HG03457 (cell line): ENCODE measurements at regions not wholly inside any gene's neighbourhood (a gene's known extent, or its start where the extent isn't known, plus 50 kb on each side); places are given as distances from the start of the nearest gene placed in this dataset.
"Not testable (repeated sequence)": the region's sequence is repeated elsewhere in the genome, so short reads cannot be mapped to it uniquely, and the experiment has no call there.

Experiments
- ATAC-seq: cut with Tn5 transposase; IDR thresholded peaks from one replicate; pipeline ENCODE4 v1.9.1; 2021; ENCODE audit warnings: moderate number of reproducible peaks; ENCODE audit not compliant: unreplicated experiment

DNA sequence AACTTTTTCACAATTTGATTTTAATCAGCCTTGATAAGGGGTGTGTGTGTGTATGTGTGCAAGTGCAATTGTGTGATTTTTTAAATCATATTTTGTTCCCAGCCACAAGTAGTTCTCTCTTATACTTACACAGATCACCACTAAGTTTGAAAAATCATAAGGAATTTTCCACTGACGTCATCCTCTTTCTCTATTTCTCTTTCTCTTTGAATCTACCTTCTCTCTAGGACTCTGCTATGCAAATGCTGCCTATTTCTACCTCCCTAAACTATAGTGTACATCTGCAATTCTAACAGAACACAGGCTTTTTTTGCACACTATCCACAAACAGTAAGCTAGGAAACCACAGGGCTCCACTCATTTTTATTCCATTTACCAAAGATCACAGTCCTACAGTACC, 254.6 kb upstream of the CYLC2 start:
- ATAC-seq = no peak

DNA sequence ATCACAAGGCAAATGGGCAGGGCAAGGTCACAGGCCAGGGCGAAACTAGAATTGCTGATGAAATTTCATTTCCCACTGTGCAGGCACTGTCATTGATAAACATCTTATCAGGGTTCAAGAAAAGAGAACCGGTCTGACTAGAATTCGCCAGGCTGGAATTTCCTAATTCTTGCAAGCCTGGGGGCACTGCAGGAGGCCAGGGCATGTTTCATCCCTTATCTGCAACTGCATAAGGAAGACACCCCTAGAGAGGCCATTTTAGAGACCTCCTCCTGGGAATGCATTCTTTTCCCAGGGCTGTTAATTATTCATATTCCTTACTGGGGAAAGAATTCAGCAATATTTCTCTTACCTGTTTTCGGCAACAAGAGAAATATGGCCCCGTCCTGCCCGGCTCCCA, 266.2 kb upstream of the CYLC2 start:
- ATAC-seq = no peak

DNA sequence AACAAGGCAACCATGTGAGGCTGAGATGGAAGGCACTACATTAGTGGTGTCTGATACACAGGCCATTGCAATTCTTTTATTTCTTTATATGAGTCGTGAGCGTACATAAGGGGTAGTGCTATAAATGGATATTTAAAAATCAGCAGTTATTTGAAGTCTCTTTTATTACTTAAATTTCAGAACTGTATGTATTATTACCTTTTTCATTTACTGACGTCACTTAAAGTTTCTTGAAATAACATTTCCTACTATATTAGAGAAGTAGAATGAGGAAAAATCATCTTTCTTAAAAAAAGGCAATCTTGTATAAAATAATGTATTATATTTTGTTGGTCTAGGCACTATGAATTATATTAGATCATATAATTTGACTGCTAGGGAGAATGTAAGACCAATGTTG, 280.9 kb upstream of the CYLC2 start:
- ATAC-seq = no peak

DNA sequence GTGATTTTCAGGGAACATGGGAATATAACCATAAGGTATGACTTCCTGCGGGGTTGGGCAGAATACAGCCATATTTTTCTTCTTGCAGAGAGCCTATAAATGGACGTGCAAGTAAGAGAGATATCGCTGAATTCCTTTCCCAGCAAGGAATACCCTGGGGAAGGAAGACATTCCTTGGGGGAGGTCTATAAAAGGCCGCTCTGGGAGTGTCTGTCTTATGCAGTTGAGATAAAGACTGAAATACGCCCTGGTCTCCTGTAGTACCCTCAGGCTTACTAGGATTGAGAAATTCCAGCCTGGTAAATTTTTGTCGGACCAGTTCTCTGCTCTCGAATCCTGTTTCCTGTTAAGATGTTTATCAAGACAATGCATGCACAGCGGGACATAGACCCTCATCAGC, 282.2 kb upstream of the CYLC2 start:
- not testable (repeated sequence) for ATAC-seq

DNA sequence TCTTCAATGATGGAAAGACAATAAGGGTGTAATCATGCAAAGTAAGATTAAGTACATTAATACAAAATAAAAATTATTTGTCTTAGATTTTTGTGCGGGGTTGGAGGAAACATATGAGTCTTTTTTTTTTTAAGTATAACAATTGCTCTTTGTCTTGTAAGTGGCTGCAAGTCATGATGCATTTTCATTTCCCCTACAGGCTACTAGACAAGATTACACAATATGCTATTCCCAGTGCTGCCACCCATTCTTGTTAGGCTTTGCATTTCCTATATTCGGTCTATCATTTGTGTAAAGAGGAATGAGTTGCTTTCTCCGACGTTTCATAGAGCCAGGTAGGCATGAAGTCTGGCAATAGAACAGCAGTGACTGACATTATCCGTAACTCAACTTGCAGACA, 294.2 kb upstream of the CYLC2 start:
- ATAC-seq = no peak

DNA sequence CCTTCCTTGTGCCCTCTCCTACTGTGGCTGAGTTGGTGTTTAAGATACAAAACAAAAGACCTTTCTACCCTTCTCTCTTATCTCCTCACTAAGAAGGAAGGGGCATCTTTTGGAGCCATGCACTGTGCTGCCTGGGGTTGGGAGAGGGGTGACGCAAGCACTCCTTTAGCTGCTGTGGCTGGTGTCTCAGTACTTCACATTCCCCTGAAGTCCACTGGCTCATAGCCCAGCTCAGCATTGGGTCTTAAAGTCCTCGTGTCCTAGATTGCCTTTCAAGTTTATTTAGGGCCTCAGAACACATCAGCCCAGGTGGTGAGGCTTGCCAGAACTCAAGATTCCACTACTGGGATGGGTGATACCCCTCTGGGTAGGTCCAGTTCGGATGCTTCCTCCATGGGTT, 325.9 kb upstream of the CYLC2 start:
- no peak for ATAC-seq

DNA sequence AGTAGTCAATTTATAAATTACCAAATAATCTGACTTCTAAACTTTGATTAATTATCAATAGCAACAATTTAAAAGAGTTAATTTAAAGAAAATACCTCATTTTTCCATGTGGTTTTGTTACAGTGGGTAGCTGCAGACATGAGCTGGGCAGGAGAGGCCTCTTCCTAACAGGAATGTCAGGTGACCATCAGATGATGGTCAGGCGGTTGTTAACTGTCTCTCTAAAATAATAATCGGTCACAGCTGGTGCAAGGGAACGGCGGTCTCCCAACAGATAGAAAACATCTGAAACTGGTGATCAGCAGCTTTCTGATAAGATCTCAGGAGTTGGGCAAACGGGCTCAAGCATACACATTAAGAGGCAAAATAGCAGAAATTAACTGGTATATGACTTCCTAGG, 342.7 kb upstream of the CYLC2 start:
- ATAC-seq = no peak

DNA sequence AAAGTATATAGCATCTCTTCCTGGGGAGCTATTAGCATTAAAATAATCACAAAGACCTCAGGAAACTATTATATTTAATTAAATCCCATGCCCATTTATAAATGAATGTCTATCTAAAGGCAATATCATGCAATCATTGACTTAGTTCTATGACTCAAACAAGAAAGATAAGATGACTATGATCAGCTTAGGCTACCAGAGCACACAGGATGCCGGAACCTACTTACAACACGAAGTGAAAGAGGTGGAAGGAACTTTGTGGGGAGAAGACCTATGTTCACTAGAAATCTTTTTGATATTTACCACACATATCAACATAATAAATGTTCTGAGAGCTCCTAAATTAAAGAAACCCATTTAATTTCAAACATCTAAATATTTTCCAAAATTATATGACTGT, 344.2 kb upstream of the CYLC2 start:
- no peak for ATAC-seq

DNA sequence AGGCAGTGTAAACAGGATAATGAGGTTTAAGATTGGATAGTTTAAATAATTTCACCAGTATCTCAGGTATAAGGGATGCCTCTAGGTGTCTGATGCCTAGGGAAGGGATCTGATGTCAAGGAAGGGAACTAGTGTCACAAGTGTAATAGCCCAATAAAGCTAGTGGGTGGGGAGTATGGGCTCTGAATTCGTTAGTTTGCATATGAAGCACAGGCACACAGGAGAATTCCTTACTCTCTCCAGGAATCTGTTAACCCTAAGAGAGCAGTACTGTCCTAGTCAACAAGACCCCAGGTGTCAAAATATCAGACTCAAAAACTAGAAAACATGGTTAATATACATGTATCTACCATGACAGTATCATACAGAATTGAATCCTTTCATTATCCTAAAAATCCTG, 352.5 kb upstream of the CYLC2 start:
- ATAC-seq = no peak

DNA sequence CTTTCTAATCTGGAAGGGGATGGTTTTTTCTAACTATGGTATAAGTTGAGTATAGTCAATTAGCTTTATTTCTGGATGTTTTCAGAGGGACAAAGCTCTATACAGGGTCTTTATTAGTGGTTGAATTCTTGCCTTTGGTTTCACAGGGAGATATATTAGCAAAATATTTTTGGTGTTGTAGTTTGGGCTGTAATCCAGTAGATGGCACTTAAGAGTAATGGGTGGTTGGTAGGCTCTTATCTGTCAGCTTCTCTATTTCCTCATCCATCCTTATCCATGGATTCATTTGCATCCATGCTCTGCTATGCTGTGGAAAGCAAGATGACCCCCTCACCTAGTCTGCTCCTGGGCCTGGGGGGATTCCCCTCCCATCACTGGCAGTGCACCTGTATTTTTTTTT, 363.6 kb upstream of the CYLC2 start:
- no peak for ATAC-seq

DNA sequence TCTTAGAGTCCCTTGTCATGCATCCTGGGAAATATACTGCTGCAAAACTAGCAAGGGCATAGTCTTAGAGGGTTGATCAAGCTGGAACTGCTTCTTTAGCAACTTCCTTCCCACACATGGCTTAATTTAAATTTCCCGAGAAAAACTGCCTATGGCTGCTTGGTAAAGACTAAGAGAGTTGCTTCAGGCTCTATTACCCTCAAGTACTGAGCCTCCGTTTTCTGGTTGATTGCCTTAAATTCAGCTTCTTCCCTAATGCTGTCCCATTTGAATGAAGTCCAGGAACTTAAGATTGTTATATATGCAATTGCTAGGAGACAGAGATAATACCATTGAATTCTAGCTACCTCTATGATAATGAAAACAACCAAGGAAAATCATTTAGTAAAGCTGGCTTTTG, 385.7 kb upstream of the CYLC2 start:
- ATAC-seq = no peak

DNA sequence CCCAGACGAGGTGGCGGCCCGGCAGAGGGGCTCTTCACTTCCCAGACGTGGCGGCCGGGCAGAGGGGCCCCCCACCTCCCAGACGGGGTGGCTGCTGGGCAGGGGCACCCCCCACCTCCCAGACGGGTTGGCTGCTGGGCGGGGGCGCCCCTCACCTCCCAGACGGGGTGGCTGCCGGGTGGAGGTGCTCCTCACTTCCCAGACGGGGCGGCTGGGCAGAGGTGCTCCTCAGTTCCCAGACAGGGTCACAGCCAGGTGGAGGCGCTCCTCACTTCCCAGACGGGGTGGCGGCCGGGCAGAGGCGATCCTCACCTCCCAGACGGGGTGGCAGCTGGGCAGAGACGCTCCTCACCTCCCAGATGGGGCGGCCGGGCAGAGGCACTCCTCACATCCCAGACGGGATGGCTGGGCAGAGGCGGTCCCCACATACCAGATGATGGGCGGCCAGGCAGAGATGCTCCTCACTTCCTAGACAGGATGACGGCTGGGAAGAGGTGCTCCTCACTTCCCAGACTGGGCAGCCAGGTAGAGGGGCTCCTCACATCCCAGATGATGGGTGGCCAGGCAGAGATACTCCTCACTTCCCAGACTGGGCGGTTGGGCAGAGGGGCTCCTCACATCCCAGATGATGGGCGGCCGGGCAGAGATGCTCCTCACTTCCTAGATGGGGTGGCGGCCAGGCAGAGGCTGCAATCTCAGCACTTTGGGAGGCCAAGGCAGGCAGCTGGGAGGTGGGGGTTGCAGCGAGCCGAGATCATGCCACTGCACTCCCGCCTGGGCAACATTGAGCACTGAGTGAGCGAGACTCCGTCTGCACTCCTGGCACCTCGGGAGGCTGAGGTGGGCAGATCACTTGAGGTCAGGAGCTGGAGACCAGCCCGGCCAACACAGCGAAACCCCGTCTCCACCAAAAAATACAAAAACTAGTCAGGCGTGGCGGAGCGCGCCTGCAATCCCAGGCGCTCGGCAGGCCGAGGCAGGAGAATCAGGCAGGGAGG, 391.6 kb upstream of the CYLC2 start:
- ATAC-seq = not testable (repeated sequence)

DNA sequence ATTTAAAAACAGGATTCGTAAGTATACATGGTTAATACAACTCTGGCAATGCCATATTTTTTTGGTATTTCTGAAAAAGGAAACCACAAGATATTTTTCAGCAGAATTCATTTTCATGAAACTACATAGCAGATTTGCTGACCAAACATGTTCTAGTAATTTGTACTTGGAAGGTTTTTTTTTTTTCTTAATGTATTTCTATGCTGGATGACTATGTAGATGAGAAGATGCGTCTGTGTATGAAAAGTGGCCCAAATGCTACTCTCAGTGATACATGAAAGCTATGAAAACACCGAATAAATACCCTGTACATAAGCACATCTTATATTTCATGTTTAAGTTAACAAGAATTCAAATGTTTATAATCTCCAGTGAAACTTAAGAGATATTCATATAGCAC, 400.9 kb upstream of the CYLC2 start:
- ATAC-seq = no peak

DNA sequence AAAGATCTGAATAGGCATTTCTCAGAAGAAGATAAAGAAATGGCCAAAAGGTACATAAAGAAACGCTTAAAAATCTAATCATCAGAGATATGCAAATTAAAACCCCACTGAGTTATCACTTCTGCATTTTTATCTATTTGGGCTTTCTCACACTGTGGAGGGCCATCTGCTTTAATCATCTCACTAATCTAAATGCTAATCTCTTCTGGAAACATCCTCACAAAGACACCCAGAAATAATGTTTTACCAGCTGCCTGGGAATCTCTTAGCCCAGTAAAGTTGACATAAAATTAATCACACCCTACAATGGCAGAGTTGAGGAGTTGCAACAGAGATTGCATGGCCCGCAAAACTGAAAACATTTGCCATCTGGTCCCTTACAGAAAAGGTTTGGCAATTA, 407.9 kb upstream of the CYLC2 start:
- no peak for ATAC-seq

DNA sequence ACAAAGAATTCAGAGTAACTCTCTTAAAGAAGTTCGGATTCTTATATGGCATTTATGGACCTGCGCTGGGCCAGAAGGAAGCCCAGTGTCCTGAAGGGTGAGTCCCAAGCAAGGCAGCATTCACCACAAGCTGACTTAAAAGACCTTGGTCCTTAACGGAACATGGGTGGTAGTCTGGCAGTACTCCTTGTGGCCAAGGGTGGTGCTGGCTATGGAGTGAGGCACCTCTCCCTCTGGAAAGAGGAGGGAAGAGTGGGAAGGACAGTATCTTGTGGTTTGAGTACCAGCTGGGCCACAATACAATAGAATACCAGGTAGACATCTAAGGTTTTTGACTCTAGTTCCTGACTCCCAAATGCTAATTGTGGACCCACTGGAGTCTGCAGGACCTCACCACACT, 425.7 kb upstream of the CYLC2 start:
- no peak for ATAC-seq

DNA sequence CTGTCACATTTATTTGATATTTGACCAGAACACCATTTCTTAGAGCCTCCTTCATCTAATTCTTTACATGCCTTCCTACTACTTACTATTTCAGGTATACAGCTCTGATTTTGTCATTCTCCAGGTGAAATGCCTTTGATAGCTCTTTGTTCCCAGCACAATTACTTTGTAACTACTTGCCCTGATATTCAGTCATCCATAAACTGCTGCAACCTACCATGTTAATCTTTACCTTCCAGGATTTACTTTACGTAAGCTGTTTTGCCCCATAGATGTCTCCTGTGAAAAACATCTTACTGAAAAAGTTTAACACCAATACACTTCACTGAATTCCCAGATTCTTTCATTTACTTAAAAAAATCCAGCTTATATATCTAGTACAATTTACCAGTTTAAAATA, 443.8 kb upstream of the CYLC2 start:
- no peak for ATAC-seq

DNA sequence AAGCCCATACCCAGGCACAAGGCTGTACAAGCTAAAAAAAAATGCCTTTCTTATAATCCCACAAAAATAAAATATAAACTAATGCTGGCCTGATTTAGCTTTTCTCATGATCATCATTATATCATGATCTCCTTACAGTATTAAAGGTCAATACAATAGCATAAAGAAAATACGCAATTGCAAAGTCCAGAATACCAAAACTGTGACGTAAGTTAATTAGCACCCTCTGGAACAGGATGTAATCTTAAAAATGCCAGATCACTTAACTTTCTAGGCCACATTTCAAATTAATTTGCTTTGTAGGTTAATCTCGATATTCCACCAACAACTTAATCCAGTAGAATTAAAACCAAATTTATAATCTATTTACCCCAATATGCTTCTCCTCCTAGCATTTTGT, 444.2 kb upstream of the CYLC2 start:
- no peak for ATAC-seq

DNA sequence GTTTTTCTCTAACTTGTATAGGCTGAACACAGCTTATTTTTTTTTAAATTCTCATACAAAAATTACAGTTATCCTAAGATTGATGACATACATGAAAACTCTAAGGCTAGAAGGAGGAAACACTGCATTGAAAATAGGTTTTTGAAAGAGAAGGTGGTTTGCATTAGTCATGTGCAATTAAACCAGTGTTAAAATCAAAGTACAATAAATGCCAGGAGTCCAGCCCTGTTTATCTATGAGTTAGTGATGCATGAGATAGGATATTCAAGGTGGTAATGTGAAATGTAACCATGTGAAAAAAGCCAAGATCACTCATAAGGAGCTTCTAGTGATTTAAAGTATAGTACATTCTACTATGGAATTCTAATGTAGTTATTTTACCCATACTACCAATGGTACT, 444.9 kb upstream of the CYLC2 start:
- ATAC-seq = no peak

DNA sequence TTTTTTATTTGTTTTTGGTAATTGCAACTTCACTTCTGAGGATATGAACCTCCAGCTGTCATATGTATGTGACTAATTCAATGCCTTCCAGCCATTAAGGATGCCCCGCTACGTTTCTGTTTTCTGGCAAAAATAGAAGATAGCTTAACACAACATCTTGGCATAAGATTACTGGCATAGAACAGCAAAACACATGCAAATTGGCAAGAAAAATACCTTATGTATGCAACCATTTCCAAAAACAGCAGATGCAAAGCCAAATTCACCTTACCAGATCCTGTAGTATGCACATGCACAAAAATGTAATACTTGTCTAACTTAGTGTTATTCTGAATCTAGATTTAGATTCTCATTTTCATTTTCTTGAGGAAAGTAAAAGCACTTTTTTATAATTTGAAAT, 461.1 kb upstream of the CYLC2 start:
- ATAC-seq = no peak

DNA sequence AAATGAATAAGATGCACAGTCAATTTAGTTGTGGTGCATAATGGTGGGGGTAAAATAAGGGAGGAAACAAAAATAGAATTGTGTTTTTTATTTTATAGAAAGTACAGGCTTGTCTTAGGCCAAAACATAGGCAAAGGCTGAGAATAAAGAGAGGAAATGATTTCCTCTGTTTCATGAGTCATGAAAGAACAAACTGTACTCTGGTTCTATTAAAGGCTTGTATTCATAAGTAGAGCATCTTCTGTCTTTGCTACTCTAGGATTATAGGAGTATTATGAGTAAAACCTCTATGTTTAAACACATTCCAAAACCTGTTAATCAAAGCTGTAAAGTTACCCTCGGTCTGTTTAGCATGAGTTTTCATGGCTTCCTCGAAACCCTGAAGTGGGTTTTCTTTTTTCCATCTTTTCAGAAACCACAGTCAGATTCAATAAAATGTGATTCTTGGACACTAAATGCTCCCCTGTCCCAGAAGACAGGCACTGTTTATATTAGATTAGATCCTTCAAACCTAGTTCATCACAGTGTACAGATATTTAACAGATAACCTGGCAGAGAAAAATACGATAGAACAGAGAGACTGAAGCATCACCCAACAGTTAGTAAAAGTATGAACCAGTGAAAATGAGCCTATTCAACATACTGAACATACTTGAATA, 473.9 kb upstream of the CYLC2 start:
- ATAC-seq = no peak

DNA sequence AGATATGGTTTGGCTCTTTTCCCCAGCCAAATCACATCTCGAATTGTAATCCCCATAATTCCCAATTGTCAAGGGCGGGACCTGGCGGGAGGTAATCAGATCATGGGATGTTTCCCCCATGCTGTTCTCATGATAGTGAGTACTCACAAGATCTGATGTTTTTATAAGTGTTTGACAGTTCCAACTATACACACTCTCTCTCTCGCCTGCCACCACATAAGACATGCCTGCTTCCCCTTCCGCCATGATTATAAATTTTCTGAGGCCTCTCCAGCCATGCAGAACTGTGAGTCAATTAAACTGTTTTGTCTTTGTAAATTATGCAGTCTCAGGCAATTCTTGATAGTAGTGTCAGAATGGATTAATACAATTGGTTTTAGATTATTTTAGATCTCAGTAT, 475.7 kb upstream of the CYLC2 start:
- ATAC-seq = no peak

DNA sequence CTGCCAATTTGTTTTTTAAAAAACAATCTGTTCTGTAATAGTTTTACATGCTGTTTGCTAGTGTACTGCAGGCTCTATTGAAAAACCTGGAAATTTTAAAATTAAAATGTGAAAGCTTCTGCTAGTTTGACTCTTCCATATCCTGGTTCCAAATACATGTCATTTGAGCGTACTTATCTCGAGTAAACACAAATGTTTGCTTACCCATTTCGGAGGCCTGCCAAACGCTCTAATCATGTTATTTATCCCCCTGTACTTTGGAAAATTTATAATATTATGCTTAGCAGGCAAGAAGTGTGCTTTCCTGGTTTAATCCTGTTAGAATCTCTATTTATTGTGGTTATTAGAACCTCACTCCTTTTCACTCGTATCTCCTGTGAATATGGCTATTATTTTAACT, 476.8 kb upstream of the CYLC2 start:
- ATAC-seq = no peak
